Esophagus squamous epithelium (tissue), 4 donors: ENCODE measurements at regions not wholly inside any gene's neighbourhood (a gene's known extent, or its start where the extent isn't known, plus 50 kb on each side); places are given as distances from the start of the nearest gene placed in this dataset.

ENCODE experiments used
- CTCF ChIP-seq, 6 experiments: fragments of 450-650 bp in 4 of 6; fragments of 200-600 bp in 2 of 6; sonication (generic) in 2 of 6; IDR thresholded peaks; one replicate each; pipeline ENCODE4 v1.5.1; 2016 to 2019; ENCODE audit warnings: antibody characterized with exemption in 6 of 6, mild to moderate bottlenecking in 4 of 6, moderate library complexity in 4 of 6
- POLR2A ChIP-seq, 4 donors: fragments of 450-650 bp; IDR thresholded peaks; one replicate each; pipeline ENCODE4 v1.6.1; 2017; ENCODE audit warnings: antibody characterized with exemption in 4 of 4, mild to moderate bottlenecking in 4 of 4, moderate library complexity in 3 of 4

GRCh38 chr16:86165479-86165878, 266.5 kb downstream of the IRF8 start:
- TF ChIP-seq POLR2A (IDR thresholded peaks at IDR 0.05) (no peak), CTCF (IDR thresholded peaks at IDR 0.05) (no peak)
